Mucosa of rectum (tissue), 2 donors: ENCODE measurements at regions not wholly inside any gene's neighbourhood (a gene's known extent, or its start where the extent isn't known, plus 50 kb on each side); places are given as distances from the start of the nearest gene placed in this dataset.

Experiments used
- H3K27ac ChIP-seq, 2 donors: one replicate each; pipeline ENCODE4 v1.7.0; 2013; ENCODE audit warnings: inconsistent platforms in 2 of 2, low read depth in 2 of 2, low read length in 2 of 2
- H3K27me3 ChIP-seq, 2 donors: one replicate each; pipeline ENCODE4 v1.7.0; 2013; ENCODE audit warnings: low read length in 2 of 2; ENCODE audit not compliant: control insufficient read depth in 2 of 2, insufficient read depth in 2 of 2
- H3K36me3 ChIP-seq, 2 donors: one replicate each; pipeline ENCODE4 v1.7.0; 2013; ENCODE audit warnings: low read length in 2 of 2; ENCODE audit not compliant: control insufficient read depth in 2 of 2, insufficient read depth in 2 of 2
- H3K4me1 ChIP-seq, 2 donors: one replicate each; pipeline ENCODE4 v1.7.0; 2013; ENCODE audit warnings: low read length in 2 of 2, mild to moderate bottlenecking in 1 of 2; ENCODE audit not compliant: control insufficient read depth in 2 of 2, insufficient read depth in 2 of 2
- H3K4me3 ChIP-seq, 2 donors: one replicate each; pipeline ENCODE4 v1.7.0; 2013; ENCODE audit warnings: low read length in 2 of 2
- H3K9ac ChIP-seq, 2 donors: one replicate each; pipeline ENCODE4 v1.7.0; 2013; ENCODE audit warnings: low read length in 2 of 2, low read depth in 1 of 2, mild to moderate bottlenecking in 1 of 2
- H3K9me3 ChIP-seq, 2 donors: one replicate each; pipeline ENCODE4 v1.7.0; 2013; ENCODE audit warnings: low read length in 2 of 2; ENCODE audit not compliant: control insufficient read depth in 2 of 2
- donor health status: healthy.
- donor health status: Normal muscosa, but diverticular disease.

DNA sequence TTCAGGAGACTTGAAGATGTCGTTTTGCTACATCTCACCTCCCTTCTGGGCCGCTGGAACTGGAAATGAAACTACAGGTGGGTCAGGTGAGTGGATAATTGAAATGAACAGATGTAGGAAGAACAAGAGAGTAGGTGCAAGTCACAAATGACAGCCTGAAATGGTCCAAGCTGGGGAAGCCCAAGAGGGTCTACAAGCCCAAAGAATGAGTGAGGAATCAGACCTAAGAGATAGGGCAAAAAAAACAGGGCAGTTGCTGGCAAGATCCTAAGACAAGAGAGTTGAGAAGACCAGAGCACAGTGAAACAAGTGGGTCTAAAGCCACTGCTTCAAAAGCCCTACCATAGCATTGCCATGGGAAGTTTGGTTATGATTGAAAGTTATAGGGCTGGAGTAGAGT, 67.4 kb upstream of the SNRK start:
- Histone ChIP-seq H3K4me1 (no peaks in the 10 kb centered on the region), H3K9ac (no peak overlapping the region), H3K27me3 (peaks cover 0 to 2% of the 10 kb centered on the region in 2 donors), H3K4me3 (no peak overlapping the region), H3K27ac (no peak overlapping the region), H3K9me3 (no peaks in the 10 kb centered on the region), H3K36me3 (no peaks in the 10 kb centered on the region)

DNA sequence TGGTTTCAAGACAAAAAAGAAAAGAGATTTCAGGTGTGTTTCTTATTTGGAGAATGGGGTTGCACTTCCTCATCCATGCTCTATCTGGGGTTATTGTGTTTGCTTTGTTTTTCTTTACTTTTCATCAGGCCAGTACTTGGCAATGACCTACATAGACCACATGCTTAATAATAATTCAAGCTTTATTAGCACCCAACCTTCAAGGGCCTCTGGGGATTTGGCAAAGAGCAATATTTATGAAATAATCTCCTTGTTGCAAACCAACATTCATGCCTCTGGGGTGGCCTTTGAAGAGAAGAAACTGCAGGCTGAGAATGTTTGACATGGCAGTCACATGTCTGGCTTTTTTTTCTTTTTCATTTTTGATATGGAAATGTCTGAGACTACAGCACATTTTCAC, 68.2 kb upstream of the SNRK start:
- Histone ChIP-seq H3K36me3 (no peaks in the 10 kb centered on the region), H3K4me3 (no peak overlapping the region), H3K9ac (no peak overlapping the region), H3K27me3 (peaks cover 0 to 2% of the 10 kb centered on the region in 2 donors), H3K9me3 (no peaks in the 10 kb centered on the region), H3K4me1 (no peaks in the 10 kb centered on the region), H3K27ac (no peak overlapping the region)

DNA sequence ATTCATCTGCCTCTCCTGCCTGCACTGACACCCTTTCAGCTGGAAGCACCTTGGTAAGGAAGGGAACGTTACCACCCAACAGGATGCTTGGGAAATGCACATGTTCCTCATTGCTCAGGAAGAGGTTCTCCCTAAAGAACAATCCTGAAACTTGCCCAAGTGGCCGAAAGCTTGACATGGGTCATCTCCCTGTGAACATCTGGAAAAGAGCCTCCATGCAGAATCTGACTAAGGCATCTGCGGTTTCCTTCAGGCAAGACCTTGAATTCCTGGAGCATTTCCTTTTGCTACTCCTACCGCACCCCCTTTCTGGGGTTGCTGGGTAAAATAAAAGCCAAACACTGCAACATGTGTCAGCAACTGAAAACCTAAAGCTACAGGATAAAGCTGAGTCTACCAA, 68.7 kb upstream of the SNRK start:
- H3K9ac ChIP-seq = no peak overlapping the region
- no peaks in the 10 kb centered on the region for H3K36me3 ChIP-seq
- no peak overlapping the region for H3K4me3 ChIP-seq
- no peaks in the 10 kb centered on the region for H3K9me3 ChIP-seq
- H3K27ac ChIP-seq = no peak overlapping the region
- peaks cover 0 to 2% of the 10 kb centered on the region in 2 donors for H3K27me3 ChIP-seq
- no peaks in the 10 kb centered on the region for H3K4me1 ChIP-seq

GRCh38 chr3:43217206-43217605, 69.1 kb upstream of the SNRK start:
- H3K36me3 ChIP-seq = no peaks in the 10 kb centered on the region
- no peak overlapping the region for H3K4me3 ChIP-seq
- H3K4me1 ChIP-seq = no peaks in the 10 kb centered on the region
- no peaks in the 10 kb centered on the region for H3K9me3 ChIP-seq
- H3K27ac ChIP-seq = no peak overlapping the region
- H3K9ac ChIP-seq = no peak overlapping the region
- H3K27me3 ChIP-seq = peaks cover 0 to 2% of the 10 kb centered on the region in 2 donors

DNA sequence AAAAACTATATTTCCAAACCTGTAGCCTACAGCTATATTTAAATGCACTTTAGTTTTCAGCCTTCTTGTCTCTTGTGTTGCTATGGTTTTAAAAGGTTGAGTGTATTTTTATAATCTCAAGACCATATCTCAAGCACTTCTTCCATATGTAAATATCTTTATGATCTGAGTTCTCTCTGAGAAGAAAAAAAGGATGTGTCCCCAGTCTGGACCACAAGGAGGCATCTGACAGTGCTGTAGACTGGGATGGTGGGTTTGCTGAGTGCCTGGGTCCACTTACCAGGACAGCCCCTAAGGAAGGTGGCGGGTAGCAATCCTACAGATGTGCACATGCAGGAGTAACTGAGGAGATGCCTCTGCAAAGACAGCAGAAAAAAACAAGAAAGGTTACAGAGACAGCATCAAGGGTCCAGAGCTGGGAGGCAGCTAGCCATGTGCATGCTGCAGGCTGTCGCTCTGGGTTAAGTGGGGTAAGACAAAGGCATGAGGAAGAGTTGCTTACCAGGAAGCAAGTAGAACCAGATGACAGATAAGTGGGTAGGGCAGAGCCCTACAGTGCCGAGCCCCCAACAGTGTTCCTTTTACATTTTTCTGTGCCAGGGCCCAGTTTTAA, 70.6 kb upstream of the SNRK start:
- no peak overlapping the region for H3K27ac ChIP-seq
- no peaks in the 10 kb centered on the region for H3K4me1 ChIP-seq
- no peaks in the 10 kb centered on the region for H3K9me3 ChIP-seq
- H3K36me3 ChIP-seq = no peaks in the 10 kb centered on the region
- peaks cover 0 to 2% of the 10 kb centered on the region in 2 donors for H3K27me3 ChIP-seq
- H3K9ac ChIP-seq = no peak overlapping the region
- no peak overlapping the region for H3K4me3 ChIP-seq

GRCh38 chr3:43215138-43215537, 71.2 kb upstream of the SNRK start:
- Histone ChIP-seq H3K27ac (no peak overlapping the region), H3K9ac (no peak overlapping the region), H3K36me3 (no peaks in the 10 kb centered on the region), H3K27me3 (peaks cover 0 to 2% of the 10 kb centered on the region in 2 donors), H3K4me3 (no peak overlapping the region), H3K9me3 (no peaks in the 10 kb centered on the region), H3K4me1 (no peaks in the 10 kb centered on the region)

DNA sequence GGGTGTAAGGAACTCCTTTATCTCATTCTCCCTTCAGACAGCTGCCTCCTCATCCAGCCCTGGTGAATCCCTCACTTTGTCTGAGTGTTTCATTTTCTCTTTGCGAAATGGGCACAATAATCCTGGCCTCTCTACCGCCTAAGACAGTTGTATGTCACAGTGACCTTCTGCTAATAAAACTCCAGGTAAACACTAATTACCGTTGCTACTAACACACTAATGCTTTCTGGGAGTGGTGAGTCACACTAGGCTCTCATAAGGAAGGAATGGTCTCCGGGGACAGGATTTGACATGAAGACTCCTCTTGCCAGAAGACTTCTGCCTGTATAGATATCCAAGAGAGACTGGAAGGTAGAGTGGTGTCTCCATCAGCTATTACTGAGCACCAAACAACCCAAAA, 71.7 kb upstream of the SNRK start:
- Histone ChIP-seq H3K4me1 (no peaks in the 10 kb centered on the region), H3K27ac (no peak overlapping the region), H3K27me3 (peaks cover 0 to 2% of the 10 kb centered on the region in 2 donors), H3K36me3 (no peaks in the 10 kb centered on the region), H3K9me3 (no peaks in the 10 kb centered on the region), H3K4me3 (no peak overlapping the region), H3K9ac (no peak overlapping the region)

GRCh38 chr3:43213631-43214030, 72.7 kb upstream of the SNRK start:
- Histone ChIP-seq H3K9ac (no peak overlapping the region), H3K4me1 (no peaks in the 10 kb centered on the region), H3K4me3 (no peak overlapping the region), H3K27ac (no peak overlapping the region), H3K9me3 (no peaks in the 10 kb centered on the region), H3K36me3 (no peaks in the 10 kb centered on the region), H3K27me3 (peaks cover 0 to 2% of the 10 kb centered on the region in 2 donors)

GRCh38 chr3:43212914-43213611, 73.3 kb upstream of the SNRK start:
- no peaks in the 10 kb centered on the region for H3K36me3 ChIP-seq
- no peak overlapping the region for H3K9ac ChIP-seq
- H3K9me3 ChIP-seq = no peaks in the 10 kb centered on the region
- H3K4me1 ChIP-seq = no peaks in the 10 kb centered on the region
- H3K4me3 ChIP-seq = no peak overlapping the region
- peaks cover 0 to 2% of the 10 kb centered on the region in 2 donors for H3K27me3 ChIP-seq
- H3K27ac ChIP-seq = no peak overlapping the region

- H3K4me3 ChIP-seq = no peak overlapping the region
- H3K27me3 ChIP-seq = peaks cover 0 to 2% of the 10 kb centered on the region in 2 donors
- no peaks in the 10 kb centered on the region for H3K36me3 ChIP-seq
- H3K4me1 ChIP-seq = no peaks in the 10 kb centered on the region
- H3K9ac ChIP-seq = no peak overlapping the region
- no peak overlapping the region for H3K27ac ChIP-seq
- no peaks in the 10 kb centered on the region for H3K9me3 ChIP-seq
Observed at GRCh38 chr3:43211681-43212080, 74.7 kb upstream of the SNRK start.
